NCI-H226 (cell line): ENCODE measurements at regions not wholly inside any gene's neighbourhood (a gene's known extent, or its start where the extent isn't known, plus 50 kb on each side); places are given as distances from the start of the nearest gene placed in this dataset.

Experiments
- DNase-seq: peaks from one replicate; pipeline ENCODE4 v3.0.0-alpha.2; 2015

DNA sequence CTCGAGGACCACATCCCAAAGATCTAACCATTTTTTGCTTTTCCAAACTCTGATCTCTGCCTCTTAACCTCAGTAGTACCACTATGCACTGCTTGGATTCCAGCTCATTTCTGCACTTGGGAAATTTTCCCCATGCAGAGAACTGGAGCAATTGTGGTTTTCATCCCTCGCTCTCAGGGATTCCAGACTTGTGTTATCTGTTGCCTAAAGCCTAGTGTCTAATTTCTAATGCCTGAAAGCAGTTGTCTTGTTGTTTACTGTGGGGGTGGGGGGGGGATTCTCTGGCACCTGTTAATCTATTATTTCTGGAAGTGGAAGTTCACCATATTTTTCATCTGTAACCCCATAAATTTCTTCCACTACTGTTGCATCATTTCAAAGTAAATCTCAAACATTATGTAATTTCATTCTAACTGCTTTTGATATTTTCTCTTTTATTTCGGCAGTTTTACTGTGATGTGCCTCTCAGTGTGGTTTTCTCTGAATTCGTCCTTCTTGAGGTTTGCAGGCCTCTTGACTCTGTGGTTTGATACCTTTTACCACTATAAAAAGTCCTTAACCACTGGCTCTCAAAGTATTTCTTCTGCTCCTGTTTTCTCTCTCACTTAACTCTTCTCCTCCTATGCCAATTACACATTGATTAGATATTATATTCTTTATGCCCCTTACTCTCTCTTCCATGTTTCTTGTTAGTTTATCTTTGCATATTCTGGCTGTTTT lies 205.6 kb upstream of the EOLA2 start:
- peak; percentile 32 for DNase-seq

DNA sequence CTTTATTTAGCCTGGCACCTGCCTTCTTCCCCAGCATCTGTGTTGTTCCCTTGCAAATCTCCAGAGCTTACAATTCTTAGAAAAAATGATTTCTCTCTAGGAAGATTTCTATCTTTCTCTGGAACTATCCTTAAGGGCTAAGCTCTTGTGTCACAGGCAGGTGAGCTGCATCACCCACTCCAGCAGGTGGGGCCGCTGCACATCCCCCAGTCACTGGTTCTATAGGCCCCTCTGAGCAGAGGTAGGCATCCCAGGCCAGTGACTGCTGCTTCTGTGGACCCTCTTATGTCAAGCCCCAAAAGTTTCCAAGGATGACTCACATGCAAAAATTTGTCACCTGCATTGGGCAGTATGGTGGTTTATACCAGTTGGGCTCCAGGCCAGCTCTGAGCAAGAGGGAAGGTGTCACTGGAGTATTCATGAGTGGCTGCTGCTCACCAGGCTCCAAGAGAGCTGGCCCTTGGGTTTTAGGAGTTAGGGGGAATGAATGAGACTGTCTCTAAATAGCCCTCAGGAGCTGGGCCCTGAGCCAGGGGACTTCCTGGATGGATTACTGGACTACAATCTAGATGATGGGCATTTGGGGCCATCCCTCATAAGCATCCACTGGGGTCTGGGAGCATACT lies 208.1 kb upstream of the EOLA2 start:
- no peak for DNase-seq

DNA sequence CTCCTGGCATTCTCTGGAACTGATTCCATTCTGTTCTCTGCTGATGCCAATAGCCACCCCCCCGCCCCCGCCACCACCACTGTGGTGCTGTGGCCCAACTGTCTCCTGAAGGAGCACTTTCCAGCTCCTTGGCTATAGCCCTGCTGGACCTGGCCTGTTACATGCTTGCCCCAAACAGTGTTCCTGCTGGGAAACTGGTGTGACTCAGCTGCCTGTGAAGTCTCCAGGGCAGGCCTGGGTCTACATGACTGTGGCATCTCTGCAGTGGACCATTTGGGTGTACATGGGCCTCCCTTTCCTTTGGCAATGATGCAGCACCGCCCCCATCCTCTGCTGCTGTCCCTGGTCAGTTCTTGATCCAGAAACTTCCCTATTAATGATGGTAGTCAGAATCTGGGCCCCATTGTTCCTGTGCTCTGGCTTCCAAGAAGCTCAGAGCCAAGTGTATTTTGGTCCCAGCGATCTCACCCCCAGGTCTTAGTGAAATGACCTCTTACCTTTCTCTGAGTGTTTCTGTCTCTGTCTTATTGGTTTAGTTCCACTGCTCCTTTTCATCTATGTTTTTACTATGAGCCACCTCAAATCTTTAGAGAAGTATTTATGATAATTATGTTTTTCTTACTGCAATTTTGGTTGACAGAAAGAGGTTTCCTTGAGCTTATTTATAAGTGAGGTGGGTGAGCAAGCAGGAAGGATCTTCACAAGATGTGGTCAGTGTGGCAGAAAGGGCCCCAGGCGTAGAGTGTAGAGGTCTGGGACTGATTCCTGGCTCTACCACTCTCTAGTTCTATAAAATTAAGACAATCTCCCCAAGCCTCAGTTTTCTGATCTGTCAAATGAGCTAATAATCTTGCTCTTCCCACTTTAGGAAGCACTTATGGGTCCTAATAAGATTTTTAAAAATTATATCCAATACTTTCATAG lies 210.7 kb upstream of the EOLA2 start:
- no peak for DNase-seq

DNA sequence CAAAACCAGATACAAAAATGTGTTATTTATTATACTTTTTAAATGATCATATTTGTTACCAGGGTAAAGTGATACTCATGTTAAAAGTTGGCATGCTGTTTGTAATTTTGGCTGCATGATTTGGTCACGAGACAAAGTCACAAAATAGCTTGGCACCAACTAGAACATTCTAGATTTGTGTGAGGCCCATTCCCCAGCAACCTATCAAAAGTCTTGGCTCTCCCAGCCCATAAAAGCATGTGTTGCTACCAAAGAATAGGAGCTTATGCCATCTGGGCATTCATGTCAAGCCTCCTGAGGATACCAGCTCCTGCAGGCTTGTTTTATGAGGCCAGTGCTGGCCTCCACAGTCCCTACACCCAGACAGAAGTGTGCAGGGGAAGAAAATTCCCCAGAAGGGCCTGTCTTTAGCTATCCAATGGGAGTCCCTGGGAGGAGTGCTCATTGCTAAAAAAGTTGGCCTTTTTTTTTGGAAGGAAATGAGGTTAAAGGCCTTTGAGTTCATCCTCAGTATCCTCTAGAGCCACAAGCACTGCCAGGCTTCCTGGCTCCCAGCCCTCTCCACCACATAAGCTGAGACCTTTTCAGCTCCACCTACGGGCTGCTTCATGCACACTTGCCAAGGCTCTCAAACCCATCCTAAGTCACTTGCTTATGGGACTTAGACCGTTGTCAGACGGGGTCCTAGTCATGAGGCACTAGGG lies 211.9 kb upstream of the EOLA2 start:
- no peak for DNase-seq

DNA sequence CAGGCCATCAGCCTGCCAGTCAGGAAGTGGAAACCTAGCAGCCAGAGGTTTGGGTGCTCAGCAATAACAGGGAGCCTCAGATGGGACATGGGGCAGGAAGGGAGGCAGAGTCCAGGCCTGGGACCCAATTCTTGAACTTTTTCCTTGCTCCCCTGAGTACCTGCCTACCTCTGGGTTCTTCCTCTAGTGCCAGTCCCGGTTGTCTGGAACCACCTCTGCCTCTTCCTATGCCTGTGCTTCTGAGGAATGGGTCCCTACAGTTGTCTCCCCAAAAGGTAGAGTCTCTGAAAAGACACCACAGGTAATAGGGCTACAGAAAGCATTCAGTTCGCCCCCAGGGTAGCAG lies 212.4 kb upstream of the MAMLD1 start:
- no peak for DNase-seq

DNA sequence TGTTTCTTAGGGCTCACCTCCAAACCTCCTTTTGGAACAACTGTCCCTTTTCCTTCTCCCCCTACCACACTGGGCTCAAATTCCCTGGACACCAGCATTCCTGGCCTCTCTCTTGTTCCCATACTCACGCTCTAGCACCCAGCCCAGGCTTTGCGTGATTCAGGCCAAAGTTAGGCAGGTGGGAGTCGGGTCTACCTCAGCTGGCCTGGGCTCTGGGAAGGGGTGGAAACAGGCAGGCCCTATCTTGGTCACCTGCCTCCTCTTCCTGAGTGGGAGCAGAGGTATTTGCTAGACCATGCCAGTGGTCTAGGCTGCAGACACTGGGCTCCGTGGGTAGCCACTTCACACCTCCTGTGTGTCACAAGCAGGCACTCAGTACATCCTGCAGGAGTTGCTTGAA lies 211.1 kb upstream of the MAMLD1 start:
- no peak for DNase-seq

DNA sequence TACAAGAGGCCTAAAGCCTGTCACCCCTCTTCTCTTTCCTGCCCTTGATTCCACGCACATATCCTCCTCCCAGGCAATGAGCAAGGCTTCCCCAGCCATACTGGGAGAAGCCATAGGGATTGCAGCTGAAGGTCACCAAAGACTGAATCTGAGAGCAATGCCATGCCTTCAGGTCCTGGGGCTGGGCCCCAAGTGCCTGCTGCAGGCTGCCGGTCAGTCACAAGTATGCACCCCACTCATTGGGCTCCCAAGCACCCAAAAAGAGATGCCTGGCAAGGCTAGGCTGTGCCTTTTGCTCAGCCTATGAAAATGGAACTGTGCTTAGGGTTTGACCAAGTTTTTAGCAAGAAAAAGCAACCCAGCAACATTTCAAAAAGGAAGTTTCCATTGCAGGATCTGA lies 210.6 kb upstream of the MAMLD1 start:
- DNase-seq: no peak

DNA sequence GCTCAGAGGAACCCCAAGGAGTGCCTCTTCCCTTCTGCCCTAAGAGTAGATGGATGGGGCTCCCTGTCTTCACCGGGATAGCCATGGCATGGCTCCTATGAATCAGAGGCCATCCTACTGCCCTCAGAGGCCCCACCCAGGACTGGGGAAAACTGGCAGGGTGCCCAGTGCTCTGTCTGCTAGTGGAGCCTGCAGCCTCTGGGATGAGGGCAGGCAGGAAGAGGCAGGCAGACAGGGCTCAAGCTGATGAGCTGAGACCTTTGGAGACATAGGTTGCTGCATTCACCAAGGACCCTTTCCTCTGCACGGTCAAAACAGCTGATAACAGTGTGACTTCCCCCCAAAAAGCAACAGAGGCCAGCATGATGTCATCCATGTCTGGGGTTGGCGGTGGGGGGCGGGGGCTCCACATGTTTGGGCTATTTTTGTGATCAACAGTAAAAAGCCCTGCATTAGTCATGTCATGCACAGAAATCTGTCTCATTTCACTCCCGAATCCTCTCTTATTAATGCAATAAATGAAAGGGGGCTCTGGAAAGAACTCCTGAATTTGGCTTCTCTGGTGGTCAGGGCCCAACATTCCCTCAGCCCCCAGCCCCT lies 207.6 kb upstream of the MAMLD1 start:
- peak; percentile 57 for DNase-seq

DNA sequence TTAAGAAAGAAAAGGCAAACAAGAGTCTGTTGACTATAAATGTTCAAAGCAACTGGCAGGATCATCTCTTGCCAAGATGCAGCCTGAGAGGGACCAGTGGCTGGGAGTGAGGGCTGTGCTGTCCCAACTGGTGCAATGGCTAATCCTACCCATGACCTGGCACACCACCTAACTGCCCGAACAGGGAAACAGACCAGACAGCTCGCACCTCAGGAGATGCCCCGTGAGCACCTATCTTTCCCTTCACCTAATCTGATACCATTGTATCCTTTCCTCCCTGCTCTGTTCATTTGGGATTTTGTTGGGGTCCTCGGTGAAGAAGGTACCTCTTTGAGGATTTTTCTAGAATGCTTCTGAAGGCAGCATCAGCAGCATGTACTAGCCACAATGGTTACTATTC lies 206.5 kb upstream of the MAMLD1 start:
- DNase-seq: no peak

DNA sequence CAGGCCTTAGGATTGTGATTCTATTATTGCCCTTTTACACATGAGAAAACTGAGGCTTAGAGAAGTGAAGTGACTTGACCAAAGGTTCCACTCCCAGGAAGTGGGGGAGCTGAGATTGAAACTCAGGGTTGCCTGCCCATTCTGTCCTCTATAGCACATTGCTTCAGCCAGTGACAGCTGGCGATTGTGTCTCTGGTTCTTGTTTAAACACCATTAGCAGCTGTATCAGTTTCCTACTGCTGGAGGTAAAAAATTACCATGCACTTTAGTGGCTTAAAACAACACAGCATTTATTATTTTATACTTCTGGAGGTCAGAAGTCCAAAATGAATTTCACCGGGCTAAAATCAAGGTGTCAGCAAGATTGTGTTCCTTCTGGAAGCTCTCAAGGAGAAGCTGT lies 205.8 kb upstream of the MAMLD1 start:
- no peak for DNase-seq

DNA sequence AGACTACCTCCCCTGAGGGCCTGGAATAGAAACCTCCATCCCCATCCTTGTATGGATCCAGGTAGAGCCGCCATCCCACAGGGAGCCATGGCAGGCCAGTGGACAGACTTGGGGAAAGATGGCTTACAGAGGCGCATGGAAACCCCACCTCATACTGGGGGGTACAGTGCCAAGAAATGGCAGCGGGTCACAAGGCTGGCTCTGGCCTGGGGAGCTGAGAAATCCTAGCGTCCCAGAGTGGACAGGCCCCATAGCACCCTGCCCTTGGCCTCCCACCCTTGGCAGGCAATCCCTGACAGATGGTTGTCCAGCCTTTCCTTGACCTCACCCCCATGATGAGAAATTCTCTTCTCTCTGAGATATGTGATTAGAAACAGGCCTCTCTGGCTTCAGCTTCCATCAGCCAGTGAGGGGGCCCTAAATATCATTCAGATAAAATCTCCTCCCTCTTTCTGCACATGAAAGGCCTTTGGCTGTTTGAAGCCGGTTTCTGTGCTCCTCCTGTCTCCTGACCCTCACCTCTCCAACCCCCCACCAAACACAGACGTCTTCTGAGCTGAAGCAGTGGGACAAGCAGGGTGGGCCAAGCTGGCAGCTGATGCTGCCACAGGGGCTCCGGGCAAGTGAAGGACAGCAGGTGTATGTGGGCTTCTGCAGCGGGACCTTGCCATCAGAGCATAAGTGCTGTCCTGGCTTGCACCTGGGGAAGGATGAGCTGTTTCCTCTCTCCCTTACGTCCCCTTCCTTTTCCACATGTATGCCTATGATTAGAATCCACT lies 204.4 kb upstream of the MAMLD1 start:
- DNase-seq: no peak

DNA sequence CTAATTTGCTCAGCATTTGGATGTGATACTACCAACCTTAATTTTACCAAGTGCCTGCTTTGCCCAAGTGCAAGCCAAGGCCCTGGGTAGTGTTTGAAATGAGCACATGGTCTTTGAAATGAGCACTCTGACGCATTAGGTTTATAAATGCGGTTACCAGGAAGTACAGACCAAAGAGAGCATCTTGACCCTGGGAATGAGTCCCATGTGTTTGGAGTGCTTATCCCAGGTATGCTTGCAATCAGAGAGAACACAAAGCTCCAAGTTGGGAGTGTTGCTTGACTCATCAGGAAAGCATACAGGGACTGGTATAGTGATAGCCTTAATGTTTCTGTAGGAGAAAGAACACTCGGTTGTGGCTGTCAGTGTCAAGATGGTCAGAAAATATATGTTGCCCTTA lies 203.6 kb upstream of the MAMLD1 start:
- no peak for DNase-seq

DNA sequence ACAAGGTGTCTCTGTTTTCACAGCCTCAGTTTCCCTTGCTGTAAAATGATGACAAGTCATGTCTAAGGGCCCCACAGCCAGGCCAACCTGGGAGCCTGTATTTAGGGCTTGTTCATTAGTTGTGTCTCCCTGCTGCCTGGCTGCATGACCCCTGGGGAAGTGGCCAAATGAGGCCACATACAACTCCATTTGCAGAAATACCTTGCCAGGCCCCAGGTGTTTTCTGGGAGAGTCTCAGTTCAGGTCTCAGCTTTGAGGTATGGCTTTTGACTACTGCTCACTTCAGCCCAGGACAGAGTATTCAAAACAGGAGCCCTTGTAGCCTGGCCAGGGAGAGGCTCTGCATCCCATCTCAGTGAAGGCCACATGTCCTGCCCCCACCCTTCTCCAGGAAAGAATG lies 202.5 kb upstream of the MAMLD1 start:
- DNase-seq: no peak

DNA sequence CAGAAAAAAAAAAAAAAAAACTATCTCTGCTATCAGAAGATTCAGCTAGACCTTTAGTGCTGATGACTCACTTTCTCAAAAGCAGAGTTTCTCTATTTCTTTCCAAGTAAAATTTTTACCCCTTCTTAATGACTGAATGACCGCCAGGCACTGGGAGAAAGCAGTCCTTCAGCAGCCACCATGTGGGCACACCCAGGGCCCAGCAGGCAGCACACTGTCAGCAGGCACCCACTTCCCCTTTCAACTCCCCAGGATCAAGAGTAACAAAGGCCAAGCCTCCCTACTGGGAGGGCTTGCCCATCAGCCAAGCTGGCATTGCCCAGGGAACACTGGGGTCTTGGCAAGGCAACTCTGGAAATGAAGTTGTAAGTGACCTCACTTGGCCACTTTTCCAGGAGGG lies 201.9 kb upstream of the MAMLD1 start:
- no peak for DNase-seq

DNA sequence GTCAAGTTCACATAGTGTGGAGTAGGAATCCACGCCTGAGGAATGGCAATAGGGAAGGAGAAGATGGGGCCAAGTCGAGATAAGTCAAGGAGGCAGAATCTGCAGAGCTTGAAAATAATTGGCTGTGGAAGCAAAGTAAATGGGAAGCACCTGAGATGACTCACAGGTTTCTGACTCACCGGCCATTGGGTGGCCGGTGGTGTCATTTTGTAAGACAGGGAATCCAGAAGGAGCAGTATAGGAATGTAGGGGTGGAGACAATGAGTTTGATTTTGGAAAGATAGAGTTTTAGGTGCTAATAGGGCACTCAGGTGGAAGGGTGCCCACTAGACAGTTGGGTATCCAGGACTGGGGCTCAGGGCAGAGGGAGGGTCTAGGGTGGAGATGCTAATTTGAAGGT lies 201.0 kb upstream of the MAMLD1 start:
- peak; percentile 21 for DNase-seq

DNA sequence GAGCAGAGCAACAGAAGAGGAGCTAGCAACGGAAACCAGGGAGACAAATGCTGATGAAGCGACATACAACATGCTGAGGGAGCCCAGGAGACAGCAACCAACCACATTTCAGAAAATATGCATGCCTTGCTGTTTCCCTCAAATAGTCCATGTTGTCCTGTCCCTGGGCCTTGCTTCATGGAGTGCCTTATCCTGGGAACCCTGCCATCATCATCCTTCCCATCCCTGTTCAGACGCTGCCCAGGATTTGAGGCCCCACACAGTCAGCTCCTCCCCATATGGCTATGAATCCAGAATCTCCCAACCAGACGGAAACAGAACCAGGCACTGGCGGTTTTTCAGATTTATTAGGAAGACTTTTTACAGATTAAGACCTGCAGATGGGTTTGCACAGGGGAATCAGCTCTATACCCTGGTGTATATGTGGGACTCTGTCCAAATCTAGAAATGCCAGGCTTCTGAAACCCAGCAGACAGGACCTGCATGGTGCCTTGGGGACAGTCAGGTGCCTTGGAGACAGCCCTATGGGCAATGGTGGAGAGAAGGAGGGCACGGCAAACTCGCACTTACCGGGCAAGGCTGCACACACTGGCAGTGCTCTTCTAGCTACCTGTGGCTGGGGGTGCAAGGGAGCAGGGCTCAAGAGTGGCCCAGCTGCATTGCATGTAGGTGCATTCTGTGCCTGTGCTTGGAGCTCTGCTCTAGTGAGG lies 199.7 kb upstream of the MAMLD1 start:
- no peak for DNase-seq

DNA sequence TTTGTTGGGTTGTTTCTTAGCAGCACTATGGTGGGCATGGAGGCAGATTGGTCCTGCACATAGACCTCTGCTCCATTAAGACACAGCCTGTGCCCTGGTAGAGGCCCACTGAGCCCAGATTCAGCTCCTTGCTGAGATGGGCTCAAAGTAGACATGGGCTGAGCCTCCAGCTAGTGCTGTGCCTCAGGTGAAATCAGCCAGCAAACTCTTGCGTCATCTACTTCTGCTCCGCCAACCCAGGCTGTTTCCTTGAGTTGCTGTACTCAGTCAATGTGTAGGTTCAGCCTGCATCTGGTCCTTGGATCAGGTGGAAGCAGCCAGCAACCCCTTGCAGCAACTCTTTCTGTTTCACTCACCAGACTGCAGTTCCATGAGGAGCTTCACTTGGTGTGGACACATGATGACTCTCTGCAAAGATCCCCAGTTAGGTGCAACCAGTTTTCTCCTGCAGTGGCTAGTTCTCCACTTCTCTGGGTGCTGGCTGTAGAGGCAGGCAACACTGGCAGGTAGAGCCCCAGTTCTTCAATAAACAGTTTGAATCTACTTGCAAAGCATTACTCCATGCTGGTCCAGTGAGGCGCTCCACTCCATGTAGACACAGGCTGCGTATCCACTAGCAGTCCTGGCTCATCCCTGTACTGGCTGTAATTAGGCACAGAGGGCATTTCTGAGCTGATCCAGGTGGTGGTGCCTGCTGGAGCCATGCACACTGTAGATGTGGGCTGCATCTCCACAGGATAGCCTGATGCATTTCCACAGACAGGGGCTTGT lies 199.0 kb upstream of the MAMLD1 start:
- no peak for DNase-seq

DNA sequence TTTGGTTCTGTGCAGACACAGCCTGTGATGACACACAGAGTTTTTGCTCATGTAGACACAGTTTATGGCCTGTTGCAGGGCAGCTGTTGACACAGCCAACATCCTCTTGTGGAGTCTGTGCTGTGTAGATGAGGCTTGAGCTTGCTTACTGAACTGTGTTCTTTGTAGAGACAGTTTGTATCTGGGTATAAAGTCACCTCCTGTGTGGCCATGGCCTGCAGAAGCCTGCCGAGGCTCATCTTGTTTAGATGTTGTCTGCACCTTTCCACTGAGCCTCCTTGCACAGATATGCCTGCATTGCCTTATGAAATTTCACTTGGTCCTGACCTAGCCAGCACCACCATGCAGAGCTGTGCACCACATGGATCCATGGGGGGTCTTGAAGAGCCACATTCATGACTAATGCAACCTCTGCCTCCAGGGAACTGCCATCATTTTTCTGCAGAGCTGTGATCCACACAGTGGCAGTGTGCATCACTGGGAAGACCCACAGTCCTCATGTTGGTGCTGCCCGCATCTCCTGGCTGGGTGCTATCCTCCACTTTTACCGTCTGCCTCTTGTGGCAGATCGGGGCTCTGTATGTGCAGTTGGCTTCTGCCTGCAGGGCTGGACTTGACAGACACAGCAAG lies 198.0 kb upstream of the MAMLD1 start:
- DNase-seq: no peak

DNA sequence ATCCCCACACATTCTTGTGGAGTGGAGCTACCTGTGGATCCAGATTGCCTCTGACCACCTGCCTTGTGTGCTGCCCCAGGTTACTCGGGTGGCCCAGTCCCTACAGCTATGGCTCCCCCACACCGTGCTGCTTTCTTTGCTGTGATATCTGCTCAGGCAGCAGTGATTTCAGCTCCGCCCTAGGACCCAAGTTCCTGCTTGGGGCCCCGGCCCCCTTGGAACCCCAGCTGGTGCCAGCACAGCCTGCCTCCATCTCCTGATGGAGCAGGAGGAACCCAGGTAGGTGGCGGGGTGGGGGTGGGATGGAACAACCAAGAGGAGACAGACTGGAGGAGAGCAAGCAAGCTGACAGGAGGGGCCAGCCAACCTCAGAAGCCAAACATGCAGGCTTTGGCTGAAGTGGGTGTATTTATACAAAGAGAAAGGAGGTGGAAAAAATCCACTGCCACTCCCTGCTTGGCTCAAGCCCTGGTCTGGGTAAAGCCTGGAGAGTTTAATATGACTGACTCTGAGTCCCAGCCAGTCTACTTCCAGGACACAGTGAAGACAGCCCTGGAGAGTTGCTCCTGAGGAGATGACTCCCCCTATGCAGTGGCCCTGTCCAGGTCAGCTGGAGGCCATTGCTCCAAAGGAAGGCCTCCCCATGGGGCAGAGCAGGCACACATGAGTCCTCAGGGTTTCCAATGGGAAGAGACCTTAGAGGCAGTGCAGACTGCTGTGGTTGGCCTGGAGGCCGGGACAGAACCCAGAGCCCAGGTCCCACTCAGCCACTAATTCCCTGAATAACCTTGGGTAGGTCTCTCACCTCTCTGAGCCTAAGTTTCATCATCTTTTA lies 197.1 kb upstream of the MAMLD1 start:
- DNase-seq: no peak
